Neural progenitor cell (in vitro differentiated cells): ENCODE measurements at regions not wholly inside any gene's neighbourhood (a gene's known extent, or its start where the extent isn't known, plus 50 kb on each side); places are given as distances from the start of the nearest gene placed in this dataset.

Experiments used
- CTCF ChIP-seq: fragments of 200-600 bp; sonication (generic); IDR thresholded peaks from 2 replicates; pipeline ENCODE4 v1.5.1; 2017; ENCODE audit warnings: antibody characterized with exemption, mild to moderate bottlenecking
- EZH2 ChIP-seq: fragments of 200-600 bp; sonication (generic); IDR thresholded peaks from 2 replicates; pipeline ENCODE4 v1.6.1; 2017; ENCODE audit warnings: antibody characterized with exemption, mild to moderate bottlenecking, moderate library complexity

GRCh38 chr3:44125246-44125645 is 116.4 kb upstream of the TOPAZ1 start:
- TF ChIP-seq EZH2 (no peak), CTCF (no peak)
